HG03457 (cell line): ENCODE measurements at regions not wholly inside any gene's neighbourhood (a gene's known extent, or its start where the extent isn't known, plus 50 kb on each side); places are given as distances from the start of the nearest gene placed in this dataset.
"Not testable (repeated sequence)": the region's sequence is repeated elsewhere in the genome, so short reads cannot be mapped to it uniquely, and the experiment has no call there.

Experiments used
- ATAC-seq: cut with Tn5 transposase; IDR thresholded peaks from one replicate; pipeline ENCODE4 v1.9.1; 2021; ENCODE audit warnings: moderate number of reproducible peaks; ENCODE audit not compliant: unreplicated experiment

- ATAC-seq: not testable (repeated sequence)
These were observed 60.1 kb upstream of the IFNGR1 start for GRCh38 chr6:137279279-137279678.

- ATAC-seq: no peak
These were observed 58.9 kb upstream of the IFNGR1 start for GRCh38 chr6:137277971-137278637.

- ATAC-seq: no peak
These were observed 53.2 kb upstream of the IFNGR1 start for GRCh38 chr6:137272403-137272802.

GRCh38 chr6:137271245-137272183 lies 52.3 kb upstream of the IFNGR1 start:
- ATAC-seq: no peak

- no peak for ATAC-seq
These were observed 50.6 kb upstream of the IFNGR1 start for GRCh38 chr6:137269803-137270202.

GRCh38 chr6:137269347-137269746 lies 50.2 kb upstream of the IFNGR1 start:
- ATAC-seq: no peak
